GM19324 (cell line): ENCODE measurements at regions not wholly inside any gene's neighbourhood (a gene's known extent, or its start where the extent isn't known, plus 50 kb on each side); places are given as distances from the start of the nearest gene placed in this dataset.
"Not testable (repeated sequence)": the region's sequence is repeated elsewhere in the genome, so short reads cannot be mapped to it uniquely, and the experiment has no call there.

Source experiments
- ATAC-seq: cut with Tn5 transposase; IDR thresholded peaks from one replicate; pipeline ENCODE4 v1.9.1; 2021; ENCODE audit warnings: mild to moderate bottlenecking, moderate library complexity; ENCODE audit not compliant: unreplicated experiment, low FRiP score

DNA sequence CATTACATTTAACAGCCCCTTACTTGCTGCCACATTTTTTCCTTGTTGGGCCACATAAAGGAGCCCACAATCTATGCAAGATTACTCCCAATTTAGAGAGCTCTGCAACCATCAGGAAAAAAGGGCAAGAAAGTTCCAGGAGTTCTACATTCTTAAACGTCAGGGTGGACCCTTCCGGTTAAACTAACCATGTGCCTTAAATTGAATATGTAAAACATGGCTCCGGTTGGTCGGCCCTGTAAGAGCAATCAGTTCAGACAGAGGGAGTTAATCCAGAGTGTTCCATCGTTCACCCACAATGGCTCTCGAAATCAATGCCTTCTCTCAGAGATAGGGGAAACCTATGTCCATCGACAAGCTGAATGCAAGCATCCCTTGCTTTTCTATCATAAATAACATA lies 253.7 kb upstream of the PFKP start:
- no peak for ATAC-seq

DNA sequence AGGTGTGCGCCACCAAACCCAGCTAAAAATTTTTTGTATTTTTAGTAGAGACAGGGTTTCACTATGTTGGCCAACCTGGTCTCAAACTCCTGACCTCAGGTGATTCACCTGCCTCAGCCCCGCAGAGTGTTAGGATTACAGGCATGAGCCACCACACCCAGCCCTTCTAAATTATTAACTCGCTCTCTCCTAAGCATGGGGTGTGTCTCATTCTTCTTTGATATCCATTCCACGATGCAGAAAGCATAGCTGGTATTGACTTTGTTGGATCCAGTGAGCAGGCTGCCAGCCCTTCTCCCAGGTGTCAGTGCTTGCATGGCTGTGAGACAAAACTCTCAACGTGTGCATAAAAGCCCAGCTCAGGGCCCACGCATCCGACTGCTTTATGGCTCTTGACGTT lies 254.1 kb upstream of the PFKP start:
- no peak for ATAC-seq

DNA sequence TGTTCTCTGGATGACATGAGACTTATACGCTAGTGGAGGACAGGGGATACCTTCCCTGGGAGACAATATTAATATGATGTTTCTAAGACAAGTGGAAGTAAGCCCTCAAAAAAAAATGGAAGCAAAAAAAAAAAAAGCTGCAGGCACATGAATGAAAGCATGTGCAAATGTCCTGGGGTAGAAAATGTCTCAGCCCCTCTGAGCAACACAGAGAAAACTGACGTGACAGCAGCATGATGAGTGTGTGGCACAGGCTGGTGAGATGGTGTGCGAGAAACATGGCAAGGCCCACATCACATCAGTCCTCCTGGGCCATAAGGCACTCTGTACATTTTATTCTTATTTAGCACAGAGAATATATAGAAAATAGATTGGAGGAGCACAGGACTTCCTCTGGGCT lies 254.7 kb upstream of the PFKP start:
- ATAC-seq: no peak

DNA sequence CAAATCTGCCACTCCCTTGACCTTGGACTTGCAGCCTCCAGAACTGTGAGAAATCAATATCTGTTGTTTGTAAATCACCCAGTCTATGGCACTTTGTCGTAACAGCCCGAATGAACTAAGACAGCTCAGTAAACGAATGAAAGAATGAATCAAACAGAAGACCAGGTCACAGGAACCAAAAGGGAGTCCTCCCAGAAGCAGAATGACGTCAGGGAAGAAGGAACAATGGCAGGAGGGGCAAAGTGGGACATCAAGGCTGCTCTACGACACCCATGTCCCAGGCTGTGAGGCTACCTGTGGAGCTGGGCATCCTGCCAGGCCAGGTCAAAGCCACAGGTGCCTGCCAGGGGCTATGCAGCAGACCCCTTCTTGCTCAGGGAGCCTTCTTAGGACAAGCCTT lies 267.2 kb upstream of the PFKP start:
- no peak for ATAC-seq

DNA sequence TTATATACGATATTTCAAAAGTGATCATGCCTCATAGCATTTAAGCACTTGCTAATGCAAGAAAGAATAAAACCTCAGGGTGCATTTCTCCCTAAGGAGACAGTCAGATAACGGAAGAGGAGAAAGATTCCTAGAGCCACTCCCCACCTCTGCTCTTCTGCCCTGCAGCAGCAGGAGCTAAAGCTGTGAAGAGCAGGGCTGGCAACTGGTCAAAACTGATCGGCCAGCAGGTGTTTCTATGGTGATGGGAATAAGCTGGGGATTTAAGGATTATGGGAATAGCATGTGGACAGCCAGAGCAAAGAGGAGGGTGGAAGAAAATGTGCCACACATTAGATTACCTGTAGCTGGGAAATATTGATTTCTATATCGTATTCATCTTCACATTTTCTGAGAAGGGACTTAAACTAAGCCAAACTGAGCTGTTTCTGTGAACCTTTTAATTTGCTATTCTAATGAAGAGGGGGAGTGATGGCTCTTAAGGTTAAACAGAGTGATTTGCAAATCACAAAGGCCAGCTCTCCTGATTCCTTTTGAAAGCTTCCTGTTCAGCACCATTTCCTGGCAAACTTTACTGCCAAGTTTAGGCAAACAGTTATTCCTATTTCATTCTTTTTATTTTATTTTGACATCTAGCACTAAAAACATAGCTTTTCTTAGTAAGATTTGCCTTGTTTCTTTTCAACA lies 268.9 kb upstream of the PFKP start:
- no peak for ATAC-seq

DNA sequence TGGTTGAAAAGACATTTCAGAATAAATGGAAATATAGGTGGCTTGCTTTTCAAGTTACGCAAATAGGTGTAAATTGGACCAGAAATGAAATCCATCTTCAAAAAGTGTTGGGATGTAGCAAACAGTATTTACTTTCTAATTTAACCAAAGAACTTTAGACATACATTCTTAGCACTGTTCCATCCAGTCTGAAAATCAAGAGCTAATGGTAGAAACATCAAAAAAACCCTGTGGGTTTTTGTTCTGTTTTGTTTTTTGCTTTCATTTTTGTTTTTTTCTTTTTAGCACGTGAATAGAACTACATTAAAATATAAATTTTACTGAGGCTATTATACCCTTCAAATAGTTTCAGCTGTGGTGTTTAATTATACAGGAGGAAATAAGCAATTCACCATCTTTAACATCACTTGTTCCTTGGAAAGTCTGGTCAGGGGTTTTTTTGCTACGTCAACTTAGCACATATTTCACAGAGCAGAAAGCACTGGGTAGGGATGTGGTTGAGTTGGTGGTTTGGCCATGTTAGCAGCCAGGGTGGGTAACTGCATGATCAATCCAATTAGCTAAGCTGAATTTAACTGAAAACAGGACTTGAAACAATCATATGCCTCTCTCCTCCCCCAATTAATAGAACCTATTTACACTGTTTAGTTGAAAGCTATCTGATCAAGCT lies 275.4 kb upstream of the PFKP start:
- ATAC-seq: no peak

DNA sequence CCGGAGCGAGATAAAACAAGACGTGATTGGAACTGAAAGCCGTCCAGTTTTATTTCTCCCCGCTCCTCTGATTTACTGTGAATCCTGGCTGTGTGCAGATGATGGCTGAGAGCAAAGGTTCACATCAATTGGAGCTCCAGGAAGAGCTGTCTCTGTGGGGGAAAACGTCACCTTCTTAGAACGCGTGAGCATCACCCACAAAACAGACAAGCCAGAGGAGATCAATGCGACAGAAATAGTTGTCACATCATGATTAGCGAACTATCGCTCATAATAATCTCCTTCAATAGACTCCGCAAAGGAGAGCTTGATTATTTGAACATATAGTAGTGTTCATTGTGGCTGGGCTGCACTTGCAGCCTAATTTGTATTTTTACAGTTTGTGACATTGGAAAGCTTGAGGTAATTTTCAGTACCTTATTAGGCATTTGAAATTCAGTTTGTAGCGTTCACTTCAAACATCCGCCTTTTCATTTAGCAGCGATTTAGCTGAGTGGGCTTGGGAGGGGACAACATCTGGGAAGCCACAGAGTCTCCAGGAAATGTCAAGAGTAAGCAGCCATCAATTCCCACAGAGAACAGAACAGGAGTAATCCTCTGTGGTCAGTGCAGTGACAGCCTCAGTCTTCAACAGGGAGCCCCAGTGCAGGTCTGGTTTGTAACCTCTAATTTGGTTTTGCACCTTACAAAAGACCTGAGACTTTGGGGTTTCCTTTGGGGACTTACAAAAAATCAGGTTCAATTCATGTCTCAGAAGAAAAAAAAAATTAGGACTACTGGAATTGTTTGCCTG lies 276.8 kb upstream of the PFKP start:
- no peak for ATAC-seq

DNA sequence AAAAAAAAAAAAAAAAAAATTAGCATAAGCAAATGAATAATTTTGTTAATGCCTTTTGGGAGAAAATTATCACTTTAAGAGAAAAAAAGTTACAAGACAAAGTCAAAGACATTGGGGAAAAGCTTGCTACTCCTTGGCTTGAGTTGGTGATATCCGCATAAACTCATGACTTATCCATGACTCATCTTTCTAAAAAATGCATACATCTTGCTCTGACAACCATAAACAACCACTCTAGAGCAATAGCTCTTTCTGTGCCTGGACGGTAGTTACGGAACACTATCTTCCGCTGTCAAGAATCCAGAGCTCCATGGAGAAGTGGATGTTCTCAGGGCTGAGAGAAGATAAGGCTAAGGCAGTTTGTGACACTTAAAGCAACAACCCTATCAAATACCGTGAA lies 281.1 kb upstream of the PFKP start:
- no peak for ATAC-seq

DNA sequence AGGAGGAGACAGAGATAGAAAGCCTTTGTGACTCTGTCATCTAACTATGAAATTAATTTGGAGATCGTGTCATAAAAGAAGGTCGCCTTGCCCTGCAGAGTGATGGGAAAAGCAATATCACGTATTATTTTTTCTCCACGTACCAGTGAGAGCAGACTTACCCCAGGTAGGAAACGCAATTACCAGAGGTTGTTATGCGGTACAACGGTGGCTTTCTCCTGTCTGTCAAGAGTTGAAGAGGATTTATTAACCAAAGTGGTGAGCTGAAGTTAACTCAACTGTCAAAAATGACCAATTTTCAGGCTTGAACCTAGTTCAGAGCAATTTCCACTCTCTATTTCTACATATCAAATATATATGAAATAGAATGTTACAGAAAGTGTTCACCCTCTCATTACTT lies 282.6 kb upstream of the PFKP start:
- ATAC-seq: no peak

DNA sequence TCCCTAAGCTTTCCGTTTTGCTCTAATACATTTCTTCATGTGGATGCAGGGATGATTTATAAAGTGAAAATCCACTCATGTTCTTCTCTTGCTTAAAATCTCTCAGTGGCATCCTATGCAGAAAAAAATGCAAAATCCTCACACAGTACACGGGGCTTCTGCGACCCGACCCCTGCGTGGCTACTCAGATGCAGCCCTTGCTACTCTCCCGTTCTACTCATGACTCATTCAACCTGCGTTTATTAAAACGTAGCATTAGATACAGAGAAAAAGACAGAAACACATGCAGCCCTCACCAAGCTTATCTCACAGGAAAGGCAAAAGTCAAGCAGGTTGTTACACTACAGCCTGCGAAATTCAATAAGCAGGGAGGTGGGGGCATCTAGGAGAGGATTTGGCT lies 284.4 kb upstream of the PFKP start:
- no peak for ATAC-seq

DNA sequence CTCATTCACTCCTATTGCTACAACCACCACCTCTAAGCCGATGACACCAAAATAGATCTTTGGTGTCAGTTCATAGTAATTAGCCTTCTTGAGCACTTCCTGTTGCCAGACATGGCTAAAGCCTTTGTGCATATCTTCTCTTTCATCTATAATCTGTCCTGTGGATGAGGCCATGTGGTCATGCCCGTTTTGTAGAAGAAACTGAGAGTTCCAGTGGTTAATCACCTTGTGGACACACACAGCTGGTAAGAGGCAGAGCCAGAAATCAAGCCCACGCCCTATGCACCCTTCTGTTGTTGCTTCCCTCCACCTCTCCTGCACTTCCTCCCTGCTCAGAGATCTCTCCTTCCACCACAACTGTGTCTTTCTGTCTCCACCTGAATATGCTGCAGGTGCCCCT lies 285.1 kb upstream of the PFKP start:
- no peak for ATAC-seq

DNA sequence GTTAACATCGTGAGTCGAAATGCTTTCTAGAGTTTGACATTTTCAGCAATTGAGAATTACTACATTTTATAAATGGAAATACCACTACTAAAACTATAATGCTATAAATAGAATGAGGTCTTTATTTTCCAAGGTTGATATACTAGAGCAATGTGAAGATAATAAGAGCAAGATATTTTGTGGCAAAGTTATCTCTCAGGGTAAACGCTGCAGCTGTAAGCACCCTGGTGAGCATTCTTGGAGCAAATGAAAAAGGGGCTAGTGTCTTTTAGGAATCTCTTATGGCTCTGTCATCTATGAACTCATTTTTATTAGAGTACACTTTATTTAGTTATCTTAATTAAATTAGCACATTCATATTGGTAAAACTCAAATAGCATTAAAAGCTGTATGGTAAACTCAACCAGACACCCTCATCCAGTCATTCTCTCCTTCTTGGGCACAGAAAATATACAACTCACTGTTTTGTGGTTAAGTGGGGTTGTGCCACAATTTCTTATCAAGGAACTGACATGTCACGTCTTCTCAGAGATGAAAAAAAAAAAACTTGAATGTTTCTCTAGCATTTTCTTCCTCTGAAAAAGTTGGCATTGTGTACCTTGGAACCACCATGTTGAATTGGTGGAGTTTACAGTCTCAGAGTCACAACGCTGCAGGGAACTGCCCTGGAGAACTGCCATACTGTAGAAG lies 289.5 kb upstream of the PFKP start:
- ATAC-seq: no peak

DNA sequence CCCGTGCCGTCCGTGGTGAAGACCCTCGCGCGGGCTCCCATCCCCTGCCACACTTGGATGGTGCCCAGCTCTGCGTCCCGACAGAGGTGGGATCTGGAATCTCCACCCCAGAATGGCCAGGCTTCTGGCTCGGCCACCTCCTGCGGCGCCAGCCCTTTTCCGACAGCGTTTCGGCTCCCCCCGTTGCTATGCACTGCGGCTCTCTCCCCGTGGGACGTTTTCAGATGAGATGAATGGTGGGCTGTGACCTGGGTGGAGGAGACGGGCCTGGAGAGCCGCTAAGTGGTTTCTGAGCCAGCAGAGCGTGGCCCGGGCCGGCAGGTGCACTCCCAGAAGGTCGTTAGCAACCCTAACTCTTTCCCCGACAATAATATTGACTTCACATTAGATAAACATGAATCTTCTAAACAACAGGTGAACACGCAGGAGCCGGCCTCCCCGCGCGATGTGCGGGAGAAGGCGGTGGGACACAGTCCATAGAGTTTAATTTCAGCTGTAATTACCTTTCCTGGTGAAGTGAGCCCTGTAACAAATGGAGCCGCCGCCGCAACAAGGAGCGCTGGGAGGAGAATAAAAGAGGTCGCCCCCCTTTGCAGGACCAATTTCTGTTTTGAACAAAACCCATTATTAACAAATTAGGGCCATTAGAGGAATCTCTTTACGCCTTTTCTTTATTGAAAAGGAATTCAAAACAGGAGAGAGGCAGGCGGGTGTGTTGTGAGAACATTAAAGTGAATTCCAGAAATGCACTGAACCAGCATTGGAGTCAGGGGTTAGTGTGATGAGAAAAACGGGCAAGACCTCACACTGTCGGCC lies 294.3 kb upstream of the PFKP start:
- ATAC-seq: no peak

DNA sequence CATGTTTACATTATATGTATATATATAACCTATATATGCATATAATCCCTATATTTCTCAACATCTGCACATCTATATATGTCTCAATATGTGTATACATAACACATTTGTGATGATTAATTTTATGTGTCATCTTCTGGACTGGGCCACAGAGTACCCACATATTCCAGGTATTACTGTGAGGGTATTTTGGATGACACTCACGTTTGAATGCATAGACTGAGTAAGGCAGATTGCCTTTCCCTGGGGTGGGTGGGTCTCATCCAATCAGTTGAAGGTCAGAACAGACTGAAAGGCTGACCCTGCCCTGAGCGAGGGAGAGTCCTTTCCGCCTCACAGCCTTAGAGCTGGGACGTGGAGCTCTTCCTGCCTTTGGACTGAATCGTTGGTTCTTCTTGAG lies 295.2 kb upstream of the PFKP start:
- ATAC-seq: no peak

DNA sequence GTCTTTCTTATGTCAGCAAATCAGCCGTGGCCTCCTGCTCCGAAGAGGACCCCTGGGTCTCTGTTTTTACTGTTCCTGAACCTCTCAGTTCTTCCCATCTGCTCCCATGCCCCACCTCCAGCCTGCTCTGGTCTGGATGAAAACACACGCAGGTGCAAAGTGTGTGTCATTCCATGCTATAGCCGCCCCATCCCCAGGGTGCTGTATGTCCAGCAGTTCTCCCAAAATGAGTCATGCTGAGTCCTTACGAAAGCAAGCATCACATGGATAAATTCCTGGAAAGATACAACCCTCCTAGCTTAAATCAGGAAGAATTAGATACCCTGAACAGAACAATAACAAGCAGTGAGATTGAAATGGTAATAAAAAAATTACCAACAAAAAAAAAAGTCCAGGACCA lies 300.1 kb upstream of the PFKP start:
- not testable (repeated sequence) for ATAC-seq

DNA sequence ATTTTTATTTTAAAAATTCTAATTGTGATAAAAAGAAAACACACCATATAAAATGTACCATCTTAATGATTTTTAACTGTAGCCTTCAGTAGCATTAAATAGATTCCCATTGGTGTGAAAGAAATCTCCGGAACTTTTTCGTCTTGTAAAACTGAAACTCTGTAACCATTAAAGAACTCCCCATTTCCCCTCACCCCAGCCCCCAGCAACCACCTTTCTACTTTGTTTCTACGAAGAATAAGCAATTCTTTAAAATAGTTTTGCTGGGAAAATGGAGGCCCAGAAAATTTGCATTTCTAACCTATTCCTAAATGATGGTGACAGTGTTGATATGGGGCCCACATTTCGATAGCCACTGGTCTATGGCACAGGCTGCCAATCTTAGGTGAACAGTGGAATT lies 305.4 kb upstream of the PFKP start:
- ATAC-seq: no peak

DNA sequence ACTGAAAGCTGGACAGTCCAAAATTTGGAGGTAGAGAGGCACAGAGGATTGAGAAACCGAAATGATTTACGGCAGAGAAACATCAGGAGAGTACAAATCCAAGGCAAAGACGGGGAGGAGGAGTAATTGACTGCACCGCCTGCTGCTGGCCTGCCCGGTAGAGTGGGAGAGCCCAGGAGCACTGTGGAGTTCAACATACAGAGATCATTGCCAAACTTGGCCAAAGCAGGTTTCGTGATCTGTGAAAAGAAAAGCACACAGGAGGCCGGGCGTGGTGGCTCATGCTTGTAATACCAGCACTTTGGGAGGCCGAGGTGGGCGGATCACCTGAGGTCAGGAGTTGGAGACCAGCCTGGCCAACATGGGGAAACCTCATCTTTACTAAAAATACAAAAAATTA lies 306.0 kb upstream of the PFKP start:
- ATAC-seq: no peak

DNA sequence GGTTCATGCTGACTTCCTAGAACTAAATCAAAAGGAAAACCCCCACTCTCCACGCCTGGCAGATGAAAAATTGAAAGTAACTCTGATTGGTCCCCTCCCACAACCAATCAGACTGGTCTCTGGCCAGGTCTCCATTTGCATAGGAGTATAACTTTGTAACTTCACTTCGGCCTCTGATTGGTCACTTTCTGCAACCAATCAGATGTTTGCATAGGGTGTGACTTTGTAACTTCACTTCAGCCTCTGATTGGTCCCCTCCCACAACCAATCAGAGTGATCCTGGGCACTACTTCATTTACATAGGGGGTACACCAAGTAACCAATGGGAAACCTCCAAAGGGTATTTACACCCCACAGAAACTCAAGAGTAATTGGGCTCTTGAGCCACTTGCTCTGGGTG lies 306.6 kb upstream of the PFKP start:
- ATAC-seq: no peak

DNA sequence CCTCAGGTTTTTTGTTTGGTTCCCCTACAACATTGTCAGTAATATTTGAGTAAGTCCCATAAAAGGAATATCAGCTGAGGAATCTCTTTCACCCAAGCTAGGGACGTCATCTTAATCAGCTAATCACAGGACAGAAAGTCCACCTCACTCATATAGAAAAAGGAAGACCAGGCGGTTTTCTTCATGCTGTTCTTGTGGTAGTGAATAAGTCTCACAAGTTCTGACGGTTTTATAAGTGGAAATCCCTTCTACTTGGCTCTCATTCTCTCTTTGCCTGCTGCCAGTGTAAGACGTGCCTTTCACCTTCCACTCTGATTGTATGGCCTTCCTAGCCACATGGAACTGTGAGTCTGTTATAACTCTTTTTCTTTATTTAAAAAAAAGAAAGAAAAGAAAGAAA lies 308.1 kb upstream of the PFKP start:
- no peak for ATAC-seq

DNA sequence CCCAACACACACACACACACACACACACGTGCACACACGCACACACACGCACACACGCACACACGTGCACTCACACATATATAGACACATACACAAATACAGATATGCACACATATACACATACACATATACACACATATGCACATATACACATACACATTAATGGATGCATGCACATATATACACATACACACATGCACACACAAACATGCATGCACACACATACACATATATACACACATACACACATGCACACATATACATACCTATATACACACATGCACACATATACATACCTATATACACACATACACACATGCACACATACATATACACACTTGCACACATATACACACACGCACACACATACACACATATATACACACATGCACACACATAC lies 312.4 kb upstream of the PFKP start:
- ATAC-seq: no peak
